ENCODE measurements at regions not wholly inside any gene's neighbourhood (a gene's known extent, or its start where the extent isn't known, plus 50 kb on each side); places are given as distances from the start of the nearest gene placed in this dataset.

- no peak overlapping the region for H3K4me3 Mint-ChIP-seq
- intact Hi-C loops (cut with DNase I, micrococcal nuclease), result no loop called here
- peaks cover 11% of the 10 kb centered on the region for H3K9me3 Mint-ChIP-seq (ENCODE audit: low read depth)
Measured at GRCh38 chr2:136351684-136352083, 233.7 kb upstream of the CXCR4 start.

GRCh38 chr2:136347981-136348380 lies 230.0 kb upstream of the CXCR4 start:
- no peaks in the 10 kb centered on the region for H3K27me3 Mint-ChIP-seq
- peaks cover 11% of the 10 kb centered on the region for H3K9me3 Mint-ChIP-seq (ENCODE audit: low read depth)
- ChIA-PET POLR2A (no interaction called here), CTCF (interaction anchor here (1.5 kb wide), 1 partner anchor 11 kb away, joined by 4 read pairs; no protein-coding TSS in a partner anchor)
- peaks cover 11% of the 10 kb centered on the region for H3K4me1 Mint-ChIP-seq
- H3K36me3 Mint-ChIP-seq (ENCODE audit: low read depth), result peaks cover 5% of the 10 kb centered on the region
- intact Hi-C loops (cut with DNase I, micrococcal nuclease), result no loop called here
- H3K4me3 Mint-ChIP-seq, result no peak overlapping the region
- ATAC-seq (no peak), DNase-seq (no peak)
- no peak overlapping the region for H3K27ac Mint-ChIP-seq

More at GRCh38 chr2:136351684-136352083, 233.7 kb upstream of the CXCR4 start:
- ChIA-PET POLR2A (interaction anchor here (0.7 kb wide), 1 partner anchor 49 kb away, joined by 3 read pairs; no protein-coding TSS in a partner anchor), CTCF (interaction anchor here (0.6 to 1.5 kb wide), 3 partner anchors 16 to 47 kb away, joined by 3 to 4 read pairs (median 3); no protein-coding TSS in a partner anchor)
- Mint-ChIP-seq H3K36me3 (ENCODE audit: low read depth) (peaks cover 5% of the 10 kb centered on the region), H3K4me1 (peaks cover 18% of the 10 kb centered on the region), H3K27me3 (peaks cover 2% of the 10 kb centered on the region), H3K27ac (peak overlapping the region; percentile 4)
- DNase-seq, result no peak
- ATAC-seq, result peak; percentile 60

GRCh38 chr2:136344339-136344738 lies 226.4 kb upstream of the CXCR4 start:
- Mint-ChIP-seq H3K27me3 (no peaks in the 10 kb centered on the region), H3K4me3 (no peak overlapping the region), H3K27ac (no peak overlapping the region), H3K4me1 (no peaks in the 10 kb centered on the region), H3K9me3 (ENCODE audit: low read depth) (peaks cover 4% of the 10 kb centered on the region), H3K36me3 (ENCODE audit: low read depth) (no peaks in the 10 kb centered on the region)
- no peak for ATAC-seq
- DNase-seq, result no peak
- CTCF ChIA-PET, result interaction anchor here (1.1 kb wide), 2 partner anchors 8 to 11 kb away, joined by 5 read pairs; no protein-coding TSS in a partner anchor
- POLR2A ChIA-PET, result no interaction called here
- intact Hi-C loops (cut with DNase I, micrococcal nuclease), result no loop called here

GRCh38 chr2:136342138-136342537 lies 224.2 kb upstream of the CXCR4 start:
- H3K36me3 Mint-ChIP-seq (ENCODE audit: low read depth), result no peaks in the 10 kb centered on the region
- H3K9me3 Mint-ChIP-seq (ENCODE audit: low read depth), result peaks cover 8% of the 10 kb centered on the region
- CTCF ChIA-PET, result interaction anchor here (0.7 kb wide), 1 partner anchor 17 kb away, joined by 4 read pairs; no protein-coding TSS in a partner anchor
- no peak overlapping the region for H3K27ac Mint-ChIP-seq
- POLR2A ChIA-PET, result no interaction called here
- no peak overlapping the region for H3K4me3 Mint-ChIP-seq
- no peak for DNase-seq
- intact Hi-C loops (cut with DNase I, micrococcal nuclease), result no loop called here
- H3K27me3 Mint-ChIP-seq, result no peaks in the 10 kb centered on the region
- H3K4me1 Mint-ChIP-seq, result no peaks in the 10 kb centered on the region
- no peak for ATAC-seq

- Mint-ChIP-seq H3K9me3 (ENCODE audit: low read depth) (peaks cover 8% of the 10 kb centered on the region), H3K27ac (no peak overlapping the region), H3K27me3 (no peaks in the 10 kb centered on the region), H3K36me3 (ENCODE audit: low read depth) (no peaks in the 10 kb centered on the region), H3K4me3 (no peak overlapping the region), H3K4me1 (peaks cover 4% of the 10 kb centered on the region)
- ChIA-PET POLR2A (no interaction called here), CTCF (no interaction called here)
- DNase-seq (no peak), ATAC-seq (no peak)
- intact Hi-C loops (cut with DNase I, micrococcal nuclease), result no loop called here
Measured at GRCh38 chr2:136334967-136335366, 217.0 kb upstream of the CXCR4 start.

- intact Hi-C loops (cut with DNase I, micrococcal nuclease), result no loop called here
- Mint-ChIP-seq H3K4me3 (no peak overlapping the region), H3K27me3 (no peaks in the 10 kb centered on the region), H3K27ac (no peak overlapping the region), H3K4me1 (peaks cover 17% of the 10 kb centered on the region), H3K36me3 (ENCODE audit: low read depth) (no peaks in the 10 kb centered on the region), H3K9me3 (ENCODE audit: low read depth) (no peaks in the 10 kb centered on the region)
- POLR2A ChIA-PET, result no interaction called here
- no peak for DNase-seq
- ATAC-seq, result no peak
- CTCF ChIA-PET, result interaction anchor here (1.1 kb wide), 1 partner anchor 11 kb away, joined by 5 read pairs; no protein-coding TSS in a partner anchor
Measured at GRCh38 chr2:136332436-136333095, 214.6 kb upstream of the CXCR4 start.

GRCh38 chr2:136331226-136331625 lies 213.3 kb upstream of the CXCR4 start:
- intact Hi-C loops (cut with DNase I, micrococcal nuclease), result no loop called here

GRCh38 chr2:136328207-136328795 lies 210.4 kb upstream of the CXCR4 start:
- peaks cover 59% of the 10 kb centered on the region for H3K4me1 Mint-ChIP-seq
- POLR2A ChIA-PET, result interaction anchor here (0.7 to 1.8 kb wide), 4 partner anchors 54 to 797 kb away, joined by 3 to 21 read pairs (median 4); partner anchors contain the start of genes R3HDM1 and ZRANB3
- peak overlapping the region; percentile 92 for H3K27ac Mint-ChIP-seq
- ATAC-seq (no peak), DNase-seq (no peak)
- H3K36me3 Mint-ChIP-seq (ENCODE audit: low read depth), result peaks cover 6% of the 10 kb centered on the region
- no peaks in the 10 kb centered on the region for H3K27me3 Mint-ChIP-seq
- peaks cover 2% of the 10 kb centered on the region for H3K9me3 Mint-ChIP-seq (ENCODE audit: low read depth)
- H3K4me3 Mint-ChIP-seq, result no peak overlapping the region
- intact Hi-C loops (cut with DNase I, micrococcal nuclease), result loop anchor here in 1 of 2 experiments (5.0 kb wide), 1 partner anchor 276 kb away; no protein-coding TSS in a partner anchor
- CTCF ChIA-PET, result interaction anchor here (0.6 to 2.5 kb wide), 5 partner anchors 18 to 194 kb away, joined by 3 to 11 read pairs (median 3); no protein-coding TSS in a partner anchor

More at GRCh38 chr2:136331226-136331625, 213.3 kb upstream of the CXCR4 start:
- POLR2A ChIA-PET, result no interaction called here
- H3K4me1 Mint-ChIP-seq, result peaks cover 31% of the 10 kb centered on the region
- no peaks in the 10 kb centered on the region for H3K9me3 Mint-ChIP-seq (ENCODE audit: low read depth)
- DNase-seq (no peak), ATAC-seq (no peak)
- no peaks in the 10 kb centered on the region for H3K27me3 Mint-ChIP-seq
- CTCF ChIA-PET, result interaction anchor here (0.5 kb wide), 1 partner anchor 29 kb away, joined by 3 read pairs; no protein-coding TSS in a partner anchor
- no peak overlapping the region for H3K4me3 Mint-ChIP-seq
- H3K36me3 Mint-ChIP-seq (ENCODE audit: low read depth), result no peaks in the 10 kb centered on the region
- H3K27ac Mint-ChIP-seq, result no peak overlapping the region

- peaks cover 6% of the 10 kb centered on the region for H3K36me3 Mint-ChIP-seq (ENCODE audit: low read depth)
- H3K27me3 Mint-ChIP-seq, result no peaks in the 10 kb centered on the region
- ChIA-PET POLR2A (interaction anchor here (0.6 to 1.8 kb wide), 16 partner anchors 16 to 796 kb away, joined by 3 to 21 read pairs (median 5); partner anchors contain the start of genes MCM6, R3HDM1 and ZRANB3), CTCF (interaction anchor here (0.8 to 2.5 kb wide), 6 partner anchors 14 to 193 kb away, joined by 3 to 11 read pairs (median 4); no protein-coding TSS in a partner anchor)
- H3K9me3 Mint-ChIP-seq (ENCODE audit: low read depth), result peaks cover 2% of the 10 kb centered on the region
- peak; percentile 95 for ATAC-seq
- peak overlapping the region; percentile 56 for H3K4me3 Mint-ChIP-seq
- DNase-seq, result peak; percentile 88
- intact Hi-C loops (cut with DNase I, micrococcal nuclease), result loop anchor here (1.0 to 5.0 kb wide), 14 partner anchors 16 to 1275 kb away; partner anchors contain the start of genes DARS1 (in 2 of the 2), CXCR4 (in 1 of the 2) and RAB3GAP1 (in 1 of the 2)
- peaks cover 69% of the 10 kb centered on the region for H3K4me1 Mint-ChIP-seq
- H3K27ac Mint-ChIP-seq, result peak overlapping the region; percentile 92
Measured at GRCh38 chr2:136327162-136327852, 209.4 kb upstream of the CXCR4 start.

GRCh38 chr2:136325844-136326331 lies 207.9 kb upstream of the CXCR4 start:
- peaks cover 80% of the 10 kb centered on the region for H3K4me1 Mint-ChIP-seq
- CTCF ChIA-PET, result interaction anchor here (1.7 kb wide), 1 partner anchor 12 kb away, joined by 3 read pairs; no protein-coding TSS in a partner anchor
- peak; percentile 12 for ATAC-seq
- no peak overlapping the region for H3K4me3 Mint-ChIP-seq
- intact Hi-C loops (cut with DNase I, micrococcal nuclease), result loop anchor here (2.0 to 5.0 kb wide), 7 partner anchors 57 to 377 kb away; partner anchors contain the start of gene DARS1 (in 1 of the 2)
- POLR2A ChIA-PET, result interaction anchor here (0.6 kb wide), 1 partner anchor 119 kb away, joined by 3 read pairs; no protein-coding TSS in a partner anchor
- peaks cover 2% of the 10 kb centered on the region for H3K9me3 Mint-ChIP-seq (ENCODE audit: low read depth)
- peaks cover 6% of the 10 kb centered on the region for H3K36me3 Mint-ChIP-seq (ENCODE audit: low read depth)
- H3K27me3 Mint-ChIP-seq, result no peaks in the 10 kb centered on the region
- no peak for DNase-seq
- H3K27ac Mint-ChIP-seq, result peak overlapping the region; percentile 59

Measured in activated CD4-positive, alpha-beta T cell treated with anti-CD3 and anti-CD28 coated beads for 36 hours (primary cell).